Fibroblast of villous mesenchyme (primary cell): ENCODE measurements at regions not wholly inside any gene's neighbourhood (a gene's known extent, or its start where the extent isn't known, plus 50 kb on each side); places are given as distances from the start of the nearest gene placed in this dataset.

Experiments
- DNase-seq: peaks from one replicate; pipeline ENCODE4 v3.0.0-alpha.2; 2010; ENCODE audit warnings: low read depth
- H3K4me3 ChIP-seq: 2 replicates; pipeline ENCODE4 v1.5.1; 2011; ENCODE audit warnings: low read depth, mild to moderate bottlenecking, low read length
- CTCF ChIP-seq: IDR thresholded peaks from 2 replicates; pipeline ENCODE4 v1.5.1; 2012; ENCODE audit warnings: low read depth, mild to moderate bottlenecking, low read length; ENCODE audit not compliant: insufficient read depth

DNA sequence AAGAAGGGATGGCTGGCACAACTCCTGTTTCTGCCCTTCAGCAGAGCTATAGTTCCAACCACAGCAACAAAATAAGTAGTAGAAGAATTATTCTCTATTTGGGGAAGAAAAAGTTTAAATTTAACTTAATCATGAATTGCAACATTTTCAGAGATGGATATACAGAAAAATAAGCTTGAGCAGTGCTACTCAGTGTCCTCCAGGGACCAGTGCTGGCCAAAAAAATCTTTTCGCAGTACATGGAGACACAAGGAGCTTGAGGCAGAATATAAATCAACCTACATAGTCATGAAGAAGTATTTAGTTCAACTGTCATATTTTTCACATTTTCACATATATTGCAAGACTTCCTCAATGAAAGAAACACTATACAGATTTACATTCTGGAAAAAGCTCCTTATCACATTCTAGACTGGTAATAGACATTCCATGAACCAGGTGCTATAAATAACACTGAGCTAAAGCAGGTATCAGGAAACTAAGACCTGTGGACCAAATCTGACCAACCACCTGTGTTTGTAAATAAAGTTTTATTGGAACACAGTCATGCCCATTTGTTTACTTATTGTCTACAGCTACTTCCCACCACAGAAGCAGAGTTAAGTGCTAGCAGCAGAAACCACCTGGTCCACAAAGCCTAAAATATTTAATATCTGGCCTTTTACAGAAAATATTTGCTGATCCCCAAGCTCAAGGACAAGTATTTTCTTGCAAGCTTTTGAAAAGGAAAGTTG is 101.9 kb downstream of the RGS21 start:
- DNase-seq: no peak
- H3K4me3 ChIP-seq: no peak overlapping the region
- no peak for TF ChIP-seq CTCF

DNA sequence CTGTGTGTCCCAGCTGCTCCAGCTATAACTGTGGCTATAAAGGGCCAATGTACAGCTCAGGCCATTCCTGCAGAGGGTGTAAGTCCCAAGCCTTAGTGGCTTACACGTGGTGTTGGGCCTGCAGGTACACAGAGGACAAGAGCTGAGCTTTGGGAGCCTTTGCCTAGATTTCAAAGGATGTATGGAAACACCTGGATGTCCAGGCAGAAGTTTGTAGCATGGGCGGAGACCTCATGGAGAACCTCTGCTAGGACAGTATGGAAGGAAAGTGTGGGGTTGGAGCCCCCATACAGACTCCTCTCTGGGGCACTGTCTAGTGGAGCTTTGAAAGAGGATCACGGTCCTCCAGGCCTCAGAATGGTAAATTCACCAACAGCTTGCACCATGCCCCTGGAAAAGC is 113.9 kb downstream of the RGS21 start:
- no peak overlapping the region for H3K4me3 ChIP-seq
- DNase-seq: no peak
- TF ChIP-seq CTCF: no peak

GRCh38 chr1:192435704-192436103 is 118.9 kb downstream of the RGS21 start:
- DNase-seq: no peak
- no peak overlapping the region for H3K4me3 ChIP-seq
- TF ChIP-seq CTCF: no peak

DNA sequence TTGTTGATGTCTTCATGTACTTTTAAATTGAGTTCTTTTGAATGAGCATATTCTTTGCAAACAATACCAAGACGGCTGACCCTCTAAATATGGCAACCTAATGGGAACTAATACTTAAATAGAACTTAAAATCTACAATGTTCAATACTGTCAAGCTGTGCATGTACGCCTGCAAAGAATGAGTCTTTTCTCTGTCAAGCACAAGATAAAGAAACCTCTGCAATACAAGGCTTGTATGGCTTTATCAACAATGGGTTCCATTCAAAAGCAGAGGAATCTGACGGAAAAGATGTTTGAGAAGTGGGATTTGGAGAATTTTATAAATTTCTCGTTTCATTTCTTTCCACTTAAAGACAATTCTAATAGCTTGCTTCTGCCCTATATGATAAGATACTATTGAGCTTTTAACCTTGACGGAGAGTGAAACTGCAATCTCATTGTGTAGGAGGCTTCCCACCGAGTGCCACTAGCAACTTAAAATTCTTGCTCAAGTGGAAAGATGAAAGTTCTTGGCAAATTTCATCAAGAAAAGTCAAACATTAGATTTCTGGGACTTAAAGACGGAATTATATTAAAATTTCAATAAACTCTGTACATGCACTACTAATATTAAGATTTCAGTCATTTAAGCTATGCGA is 119.8 kb downstream of the RGS21 start:
- no peak overlapping the region for H3K4me3 ChIP-seq
- TF ChIP-seq CTCF: no peak
- no peak for DNase-seq

- no peak for DNase-seq
- TF ChIP-seq CTCF: no peak
- no peak overlapping the region for H3K4me3 ChIP-seq
Measured at GRCh38 chr1:192438737-192439136, 121.9 kb downstream of the RGS21 start.

- TF ChIP-seq CTCF: no peak
- H3K4me3 ChIP-seq: no peak overlapping the region
- no peak for DNase-seq
Measured at GRCh38 chr1:192439373-192440025, 122.7 kb downstream of the RGS21 start.
